ENCODE measurements at regions not wholly inside any gene's neighbourhood (a gene's known extent, or its start where the extent isn't known, plus 50 kb on each side); places are given as distances from the start of the nearest gene placed in this dataset.

GRCh38 chr13:111536075-111536642, 215.7 kb downstream of the TEX29 start:
- no peaks in the 10 kb centered on the region; the same call in 1 of the 2 replicates for H3K36me3 ChIP-seq (replicated peaks; ENCODE audit: insufficient read depth, low read length)
- DNase-seq: no peak
- H3K9me3 ChIP-seq (replicated peaks; ENCODE audit: insufficient read depth, low read length): no peaks in the 10 kb centered on the region
- no peaks in the 10 kb centered on the region for H3K9me2 ChIP-seq (replicated peaks; ENCODE audit: insufficient read depth, low read length)
- H3K9ac ChIP-seq (ENCODE audit: low read length): no peak overlapping the region
- H3K27me3 ChIP-seq (replicated peaks; ENCODE audit: insufficient read depth, low read length): no peaks in the 10 kb centered on the region
- no peak overlapping the region for H3K27ac ChIP-seq (ENCODE audit: low read length)
- TF ChIP-seq CTCF (IDR thresholded peaks at IDR 0.05; ENCODE audit: low read length): no peak
- TF ChIP-seq EZH2 (optimal IDR thresholded peaks at IDR 0.05; ENCODE audit: low read depth, low read length): no peak
- TF ChIP-seq EZH2phosphoT487 (IDR thresholded peaks at IDR 0.05; ENCODE audit: low read length): no peak
- H2AFZ ChIP-seq (ENCODE audit: low read length): no peak overlapping the region
- no peaks in the 10 kb centered on the region for H3K4me1 ChIP-seq (ENCODE audit: low read length)
- no peaks in the 10 kb centered on the region for H3F3A ChIP-seq (ENCODE audit: insufficient read depth, low read length)
- H3K79me2 ChIP-seq (ENCODE audit: low read length): peaks cover 26% of the 10 kb centered on the region
- no peaks in the 10 kb centered on the region for H4K20me1 ChIP-seq (ENCODE audit: insufficient read depth, low read length)
- no peak overlapping the region for H3K4me2 ChIP-seq (ENCODE audit: low read depth, low read length)
- no peak overlapping the region for H3K4me3 ChIP-seq (ENCODE audit: low read length)

GRCh38 chr13:111537115-111537728, 216.8 kb downstream of the TEX29 start:
- Histone ChIP-seq H3K27me3 (replicated peaks; ENCODE audit: insufficient read depth, low read length) (no peaks in the 10 kb centered on the region), H3K4me2 (ENCODE audit: low read depth, low read length) (no peak overlapping the region), H3K27ac (ENCODE audit: low read length) (no peak overlapping the region), H2AFZ (ENCODE audit: low read length) (no peak overlapping the region), H3K79me2 (ENCODE audit: low read length) (peaks cover 21% of the 10 kb centered on the region), H3K9me2 (replicated peaks; ENCODE audit: insufficient read depth, low read length) (no peaks in the 10 kb centered on the region), H4K20me1 (ENCODE audit: insufficient read depth, low read length) (no peaks in the 10 kb centered on the region), H3K4me1 (ENCODE audit: low read length) (no peaks in the 10 kb centered on the region), H3F3A (ENCODE audit: insufficient read depth, low read length) (no peaks in the 10 kb centered on the region), H3K36me3 (replicated peaks; ENCODE audit: insufficient read depth, low read length) (no peaks in the 10 kb centered on the region; the same call in 1 of the 2 replicates), H3K9ac (ENCODE audit: low read length) (no peak overlapping the region), H3K9me3 (replicated peaks; ENCODE audit: insufficient read depth, low read length) (no peaks in the 10 kb centered on the region), H3K4me3 (ENCODE audit: low read length) (no peak overlapping the region)
- no peak for DNase-seq
- no peak for TF ChIP-seq CTCF (IDR thresholded peaks at IDR 0.05; ENCODE audit: low read length)
- TF ChIP-seq EZH2 (optimal IDR thresholded peaks at IDR 0.05; ENCODE audit: low read depth, low read length): no peak
- no peak for TF ChIP-seq EZH2phosphoT487 (IDR thresholded peaks at IDR 0.05; ENCODE audit: low read length)

GRCh38 chr13:111537843-111538499, 217.5 kb downstream of the TEX29 start:
- Histone ChIP-seq H3K36me3 (replicated peaks; ENCODE audit: insufficient read depth, low read length) (no peaks in the 10 kb centered on the region; the same call in 1 of the 2 replicates), H3K9me2 (replicated peaks; ENCODE audit: insufficient read depth, low read length) (no peaks in the 10 kb centered on the region), H3K79me2 (ENCODE audit: low read length) (peaks cover 26% of the 10 kb centered on the region), H3K27ac (ENCODE audit: low read length) (no peak overlapping the region), H3K4me2 (ENCODE audit: low read depth, low read length) (no peak overlapping the region), H4K20me1 (ENCODE audit: insufficient read depth, low read length) (no peaks in the 10 kb centered on the region), H3K4me1 (ENCODE audit: low read length) (no peaks in the 10 kb centered on the region), H3F3A (ENCODE audit: insufficient read depth, low read length) (no peaks in the 10 kb centered on the region), H3K9me3 (replicated peaks; ENCODE audit: insufficient read depth, low read length) (no peaks in the 10 kb centered on the region), H3K27me3 (replicated peaks; ENCODE audit: insufficient read depth, low read length) (no peaks in the 10 kb centered on the region), H3K9ac (ENCODE audit: low read length) (no peak overlapping the region), H2AFZ (ENCODE audit: low read length) (no peak overlapping the region), H3K4me3 (ENCODE audit: low read length) (no peak overlapping the region)
- DNase-seq: no peak
- TF ChIP-seq EZH2 (optimal IDR thresholded peaks at IDR 0.05; ENCODE audit: low read depth, low read length): no peak
- no peak for TF ChIP-seq EZH2phosphoT487 (IDR thresholded peaks at IDR 0.05; ENCODE audit: low read length)
- TF ChIP-seq CTCF (IDR thresholded peaks at IDR 0.05; ENCODE audit: low read length): no peak
